Ovary (tissue), 3 donors: ENCODE measurements at regions not wholly inside any gene's neighbourhood (a gene's known extent, or its start where the extent isn't known, plus 50 kb on each side); places are given as distances from the start of the nearest gene placed in this dataset.

Source experiments
- CTCF ChIP-seq, 3 donors: fragments of 450-650 bp in 2 of 3; fragments of 200-600 bp in 1 of 3; IDR thresholded peaks; one replicate each; pipeline versions ENCODE4 v1.5.1 to v1.8.0; 2016 to 2022; ENCODE audit warnings: antibody characterized with exemption in 3 of 3, mild to moderate bottlenecking in 1 of 3
- EP300 ChIP-seq: sonication (generic); formaldehyde crosslinking; IDR thresholded peaks from one replicate; pipeline ENCODE4 v1.6.1; 2017; ENCODE audit warnings: antibody characterized with exemption
- POLR2A ChIP-seq: fragments of 450-650 bp; IDR thresholded peaks from one replicate; pipeline ENCODE4 v1.6.1; 2017; ENCODE audit warnings: antibody characterized with exemption, mild to moderate bottlenecking, moderate library complexity
- donor health status: DM: no; HTN: no; CAD: no.

DNA sequence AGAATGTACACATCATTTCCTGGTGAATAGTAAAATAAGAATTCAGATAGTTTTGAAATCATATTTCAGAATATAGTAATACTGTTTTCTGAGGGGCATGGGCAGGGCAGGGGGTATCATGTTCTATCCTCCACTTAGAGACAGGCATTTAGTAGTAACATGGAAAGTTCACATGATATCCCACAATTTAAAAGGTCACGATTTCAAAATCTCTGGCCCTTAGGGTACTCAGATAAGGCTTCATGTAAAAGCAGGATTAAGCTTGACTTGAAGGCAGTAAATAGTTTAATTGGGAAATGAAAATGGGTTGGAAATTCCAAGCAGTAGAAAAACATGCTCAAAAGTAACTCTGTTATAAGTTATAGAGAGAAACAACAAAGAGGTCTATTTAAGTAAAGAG lies 353.2 kb upstream of the AGTR1 start:
- no peak for TF ChIP-seq CTCF (IDR thresholded peaks at IDR 0.05)
- TF ChIP-seq EP300: no peak
- TF ChIP-seq POLR2A: no peak
